ENCODE measurements at regions not wholly inside any gene's neighbourhood (a gene's known extent, or its start where the extent isn't known, plus 50 kb on each side); places are given as distances from the start of the nearest gene placed in this dataset.

DNA sequence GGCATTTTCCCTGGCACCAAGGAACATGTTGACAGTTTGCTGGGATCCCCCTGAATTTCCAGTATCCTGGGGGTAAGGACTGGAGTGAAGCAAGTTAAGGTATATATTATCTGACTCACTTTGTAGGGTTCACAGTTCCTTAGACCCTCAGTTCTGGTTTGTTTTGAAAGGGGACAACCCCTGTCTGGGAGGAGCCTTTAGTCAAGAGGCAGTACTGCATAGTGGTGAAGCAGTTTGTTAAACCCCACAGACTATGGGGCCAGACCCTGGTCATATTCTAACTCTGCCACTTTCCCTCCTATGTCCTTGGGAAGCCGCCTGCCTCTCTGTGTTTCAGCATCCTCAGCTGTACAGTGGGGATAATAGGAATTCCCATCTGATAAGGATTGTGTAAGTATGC, 145.5 kb upstream of the ZFHX3 start:
- ATAC-seq = no peak
- no peak for TF ChIP-seq ZNF8 (CRISPR knock-in tag; IDR thresholded peaks at IDR 0.05)
- TF ChIP-seq TSHZ2 (CRISPR knock-in tag; IDR thresholded peaks at IDR 0.05) = no peak
- no peak for TF ChIP-seq ZFP30 (CRISPR knock-in tag; IDR thresholded peaks at IDR 0.05)
- no peak for TF ChIP-seq SNAI2 (CRISPR knock-in tag; IDR thresholded peaks at IDR 0.05)
- no peak for TF ChIP-seq CSDC2 (CRISPR knock-in tag; IDR thresholded peaks at IDR 0.05)
- no peak for TF ChIP-seq ARNTL (CRISPR knock-in tag; IDR thresholded peaks at IDR 0.05; ENCODE audit: borderline replicate concordance, low read depth)
- no peak for TF ChIP-seq ZFP3 (CRISPR knock-in tag; IDR thresholded peaks at IDR 0.05)
- TF ChIP-seq ESRRG (CRISPR knock-in tag; IDR thresholded peaks at IDR 0.05) = no peak
- TF ChIP-seq ISL1 (CRISPR knock-in tag; IDR thresholded peaks at IDR 0.05) = no peak
- TF ChIP-seq, protein P1, sequence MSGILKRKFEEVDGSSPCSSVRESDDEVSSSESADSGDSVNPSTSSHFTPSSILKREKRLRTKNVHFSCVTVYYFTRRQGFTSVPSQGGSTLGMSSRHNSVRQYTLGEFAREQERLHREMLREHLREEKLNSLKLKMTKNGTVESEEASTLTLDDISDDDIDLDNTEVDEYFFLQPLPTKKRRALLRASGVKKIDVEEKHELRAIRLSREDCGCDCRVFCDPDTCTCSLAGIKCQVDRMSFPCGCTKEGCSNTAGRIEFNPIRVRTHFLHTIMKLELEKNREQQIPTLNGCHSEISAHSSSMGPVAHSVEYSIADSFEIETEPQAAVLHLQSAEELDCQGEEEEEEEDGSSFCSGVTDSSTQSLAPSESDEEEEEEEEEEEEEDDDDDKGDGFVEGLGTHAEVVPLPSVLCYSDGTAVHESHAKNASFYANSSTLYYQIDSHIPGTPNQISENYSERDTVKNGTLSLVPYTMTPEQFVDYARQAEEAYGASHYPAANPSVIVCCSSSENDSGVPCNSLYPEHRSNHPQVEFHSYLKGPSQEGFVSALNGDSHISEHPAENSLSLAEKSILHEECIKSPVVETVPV (CRISPR knock-in tag; IDR thresholded peaks at IDR 0.05) = no peak
- TF ChIP-seq ZNF70 (CRISPR knock-in tag; IDR thresholded peaks at IDR 0.05) = no peak
- TF ChIP-seq TCF4 (CRISPR knock-in tag; IDR thresholded peaks at IDR 0.05; ENCODE audit: borderline replicate concordance) = no peak
- TF ChIP-seq BACH2 (CRISPR knock-in tag; IDR thresholded peaks at IDR 0.05; ENCODE audit: borderline replicate concordance) = no peak
- TF ChIP-seq CREB5 (CRISPR knock-in tag; IDR thresholded peaks at IDR 0.05; ENCODE audit: low read depth) = no peak
- TF ChIP-seq, protein P2, sequence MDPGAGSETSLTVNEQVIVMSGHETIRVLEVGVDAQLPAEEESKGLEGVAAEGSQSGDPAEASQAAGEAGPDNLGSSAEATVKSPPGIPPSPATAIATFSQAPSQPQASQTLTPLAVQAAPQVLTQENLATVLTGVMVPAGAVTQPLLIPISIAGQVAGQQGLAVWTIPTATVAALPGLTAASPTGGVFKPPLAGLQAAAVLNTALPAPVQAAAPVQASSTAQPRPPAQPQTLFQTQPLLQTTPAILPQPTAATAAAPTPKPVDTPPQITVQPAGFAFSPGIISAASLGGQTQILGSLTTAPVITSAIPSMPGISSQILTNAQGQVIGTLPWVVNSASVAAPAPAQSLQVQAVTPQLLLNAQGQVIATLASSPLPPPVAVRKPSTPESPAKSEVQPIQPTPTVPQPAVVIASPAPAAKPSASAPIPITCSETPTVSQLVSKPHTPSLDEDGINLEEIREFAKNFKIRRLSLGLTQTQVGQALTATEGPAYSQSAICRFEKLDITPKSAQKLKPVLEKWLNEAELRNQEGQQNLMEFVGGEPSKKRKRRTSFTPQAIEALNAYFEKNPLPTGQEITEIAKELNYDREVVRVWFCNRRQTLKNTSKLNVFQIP (CRISPR knock-in tag; IDR thresholded peaks at IDR 0.05; ENCODE audit: borderline replicate concordance, low read depth) = no peak
- no peak for TF ChIP-seq ZNF565 (CRISPR knock-in tag; conservative IDR thresholded peaks at IDR 0.05; ENCODE audit: low read depth)
- TF ChIP-seq, protein P3, sequence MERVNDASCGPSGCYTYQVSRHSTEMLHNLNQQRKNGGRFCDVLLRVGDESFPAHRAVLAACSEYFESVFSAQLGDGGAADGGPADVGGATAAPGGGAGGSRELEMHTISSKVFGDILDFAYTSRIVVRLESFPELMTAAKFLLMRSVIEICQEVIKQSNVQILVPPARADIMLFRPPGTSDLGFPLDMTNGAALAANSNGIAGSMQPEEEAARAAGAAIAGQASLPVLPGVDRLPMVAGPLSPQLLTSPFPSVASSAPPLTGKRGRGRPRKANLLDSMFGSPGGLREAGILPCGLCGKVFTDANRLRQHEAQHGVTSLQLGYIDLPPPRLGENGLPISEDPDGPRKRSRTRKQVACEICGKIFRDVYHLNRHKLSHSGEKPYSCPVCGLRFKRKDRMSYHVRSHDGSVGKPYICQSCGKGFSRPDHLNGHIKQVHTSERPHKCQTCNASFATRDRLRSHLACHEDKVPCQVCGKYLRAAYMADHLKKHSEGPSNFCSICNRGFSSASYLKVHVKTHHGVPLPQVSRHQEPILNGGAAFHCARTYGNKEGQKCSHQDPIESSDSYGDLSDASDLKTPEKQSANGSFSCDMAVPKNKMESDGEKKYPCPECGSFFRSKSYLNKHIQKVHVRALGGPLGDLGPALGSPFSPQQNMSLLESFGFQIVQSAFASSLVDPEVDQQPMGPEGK (CRISPR knock-in tag; IDR thresholded peaks at IDR 0.05; ENCODE audit: borderline replicate concordance) = no peak
- TF ChIP-seq TOX (CRISPR knock-in tag; IDR thresholded peaks at IDR 0.05; ENCODE audit: borderline replicate concordance) = no peak

DNA sequence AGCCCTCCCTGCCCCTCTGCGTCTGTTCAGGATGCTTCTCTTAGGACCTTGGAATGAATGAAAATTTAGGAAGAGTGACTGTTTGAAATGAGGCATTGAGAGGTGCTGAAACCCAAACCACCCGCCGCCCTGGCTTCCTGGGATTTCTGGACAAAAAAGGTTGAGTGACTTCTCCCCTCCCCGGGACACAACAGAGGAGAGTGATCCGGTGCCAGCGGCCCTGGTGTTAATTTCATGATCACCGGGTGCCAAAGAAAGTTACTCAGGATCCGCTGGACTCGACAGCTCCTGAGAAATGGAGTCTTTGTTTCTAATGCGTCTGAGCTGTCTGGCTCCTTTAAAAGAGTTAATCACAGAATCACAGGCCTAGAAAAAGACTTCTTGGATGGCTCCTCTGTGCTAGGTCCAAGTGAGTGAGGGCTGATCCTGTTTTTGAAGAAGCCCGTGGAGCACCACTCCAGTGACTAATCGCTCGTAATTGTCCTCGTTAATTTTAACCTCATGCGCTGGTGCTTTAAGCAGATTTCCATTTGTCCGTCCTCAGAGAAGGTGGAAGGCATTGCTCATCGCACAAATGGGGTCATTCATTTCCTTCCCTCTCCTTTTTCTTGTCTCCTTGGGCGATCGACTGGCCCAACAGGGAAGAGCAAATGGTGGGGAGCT, 144.4 kb upstream of the ZFHX3 start:
- ATAC-seq = no peak
- TF ChIP-seq, protein P3 (CRISPR knock-in tag; IDR thresholded peaks at IDR 0.05; ENCODE audit: borderline replicate concordance) = no peak
- TF ChIP-seq BACH2 (CRISPR knock-in tag; IDR thresholded peaks at IDR 0.05; ENCODE audit: borderline replicate concordance) (no peak), ARNTL (CRISPR knock-in tag; IDR thresholded peaks at IDR 0.05; ENCODE audit: borderline replicate concordance, low read depth) (no peak), ESRRG (CRISPR knock-in tag; IDR thresholded peaks at IDR 0.05) (no peak), TSHZ2 (CRISPR knock-in tag; IDR thresholded peaks at IDR 0.05) (no peak), ZNF8 (CRISPR knock-in tag; IDR thresholded peaks at IDR 0.05) (no peak), RARB (CRISPR knock-in tag; IDR thresholded peaks at IDR 0.05) (no peak), ZC3H10 (CRISPR knock-in tag; IDR thresholded peaks at IDR 0.05) (no peak), ZFP30 (CRISPR knock-in tag; IDR thresholded peaks at IDR 0.05) (no peak), OSR1 (CRISPR knock-in tag; IDR thresholded peaks at IDR 0.05) (no peak), CREB5 (CRISPR knock-in tag; IDR thresholded peaks at IDR 0.05; ENCODE audit: low read depth) (no peak)
- TF ChIP-seq, protein P2 (CRISPR knock-in tag; IDR thresholded peaks at IDR 0.05; ENCODE audit: borderline replicate concordance, low read depth) = no peak

Data from SK-N-SH treated with all-trans-retinoic acid at 6 μM for 48 hours (cell line).